HG02970 (cell line): ENCODE measurements at regions not wholly inside any gene's neighbourhood (a gene's known extent, or its start where the extent isn't known, plus 50 kb on each side); places are given as distances from the start of the nearest gene placed in this dataset.
A peak's percentile ranks its signal among the peaks of the same experiment; 100 is the strongest.
"Not testable (repeated sequence)": the region's sequence is repeated elsewhere in the genome, so short reads cannot be mapped to it uniquely, and the experiment has no call there.

Experiments
- ATAC-seq: cut with Tn5 transposase; IDR thresholded peaks from one replicate; pipeline ENCODE4 v1.9.1; 2021; ENCODE audit warnings: mild to moderate bottlenecking, moderate library complexity, moderate number of reproducible peaks; ENCODE audit not compliant: unreplicated experiment, low FRiP score

DNA sequence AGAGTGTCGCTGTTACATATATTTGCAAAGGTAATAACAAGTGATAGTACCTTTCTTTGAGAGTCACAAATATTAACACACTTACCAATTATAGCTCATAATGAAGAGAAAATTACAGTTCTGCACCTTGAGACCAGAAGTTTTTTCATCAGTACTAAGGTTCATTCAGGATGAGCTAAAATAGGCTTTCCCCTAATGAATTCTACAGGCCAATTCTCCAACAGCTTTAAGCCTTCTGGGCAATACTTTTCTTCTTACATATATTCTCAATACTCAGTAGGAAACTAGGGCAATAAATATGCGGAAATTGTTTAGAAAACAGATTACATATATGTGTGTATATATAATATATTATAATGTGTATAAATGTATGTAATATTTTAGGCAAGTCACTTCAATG is 2672.8 kb upstream of the PCDH20 start:
- no peak for ATAC-seq

DNA sequence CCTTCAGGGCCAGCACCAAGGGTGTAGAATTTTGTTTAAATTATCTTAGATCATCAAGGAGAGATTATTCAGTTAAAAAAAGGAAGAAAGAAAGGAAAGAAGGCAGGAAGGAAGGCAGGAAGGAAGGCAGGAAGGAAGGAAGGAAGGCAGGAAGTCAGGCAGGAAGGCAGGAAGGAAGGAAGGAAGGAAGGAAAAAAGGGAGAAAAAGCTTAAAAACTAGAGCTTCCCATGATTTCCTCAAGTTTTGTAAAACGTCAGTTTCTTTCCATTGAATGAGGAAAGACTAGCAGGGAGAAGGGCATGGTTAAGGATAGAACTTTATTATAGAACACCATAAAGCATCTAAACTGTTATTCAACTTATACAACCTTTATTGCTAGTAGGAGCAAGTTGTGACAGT is 2672.0 kb upstream of the PCDH20 start:
- no peak for ATAC-seq

DNA sequence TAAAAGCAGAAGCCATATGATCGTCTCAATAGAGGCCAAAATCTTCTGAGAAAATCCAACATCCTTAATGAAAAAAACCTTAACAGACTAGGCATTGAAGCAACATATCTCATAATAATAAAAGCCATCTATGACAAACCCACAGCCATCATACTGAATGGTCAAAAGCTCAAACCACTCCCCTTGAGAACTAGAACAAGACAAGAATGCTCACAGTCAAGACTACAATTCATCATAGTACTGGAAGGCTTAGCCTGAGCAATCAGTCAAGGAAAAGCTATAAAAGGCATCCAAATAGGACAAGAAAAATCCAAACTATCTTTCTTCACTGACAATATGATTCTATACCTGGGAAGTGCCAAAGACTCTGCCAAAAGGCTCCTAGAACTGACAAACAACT is 2668.2 kb upstream of the PCDH20 start:
- ATAC-seq: no peak

DNA sequence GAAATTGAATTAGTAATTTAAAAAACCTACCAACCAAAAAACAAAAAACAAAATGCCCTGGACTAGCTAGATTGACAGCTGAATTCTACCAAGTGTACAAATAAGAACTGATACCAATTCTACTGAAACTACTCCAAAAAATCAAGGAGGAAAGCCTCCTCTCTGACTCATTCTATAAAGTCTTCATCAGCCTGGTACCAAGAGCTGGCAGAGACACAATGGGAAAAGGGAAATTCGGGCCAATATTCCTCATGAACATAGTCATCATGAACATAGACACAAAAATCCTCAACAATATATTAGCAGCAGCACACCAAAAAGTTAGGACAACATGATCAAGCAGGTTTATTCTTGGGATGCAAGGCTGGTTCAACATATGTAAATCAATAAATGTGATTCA is 2667.7 kb upstream of the PCDH20 start:
- no peak for ATAC-seq

GRCh38 chr13:64078480-64078936 is 2662.9 kb upstream of the PCDH20 start:
- no peak for ATAC-seq

- ATAC-seq: no peak
These were observed 2662.4 kb upstream of the PCDH20 start for GRCh38 chr13:64078025-64078424.

DNA sequence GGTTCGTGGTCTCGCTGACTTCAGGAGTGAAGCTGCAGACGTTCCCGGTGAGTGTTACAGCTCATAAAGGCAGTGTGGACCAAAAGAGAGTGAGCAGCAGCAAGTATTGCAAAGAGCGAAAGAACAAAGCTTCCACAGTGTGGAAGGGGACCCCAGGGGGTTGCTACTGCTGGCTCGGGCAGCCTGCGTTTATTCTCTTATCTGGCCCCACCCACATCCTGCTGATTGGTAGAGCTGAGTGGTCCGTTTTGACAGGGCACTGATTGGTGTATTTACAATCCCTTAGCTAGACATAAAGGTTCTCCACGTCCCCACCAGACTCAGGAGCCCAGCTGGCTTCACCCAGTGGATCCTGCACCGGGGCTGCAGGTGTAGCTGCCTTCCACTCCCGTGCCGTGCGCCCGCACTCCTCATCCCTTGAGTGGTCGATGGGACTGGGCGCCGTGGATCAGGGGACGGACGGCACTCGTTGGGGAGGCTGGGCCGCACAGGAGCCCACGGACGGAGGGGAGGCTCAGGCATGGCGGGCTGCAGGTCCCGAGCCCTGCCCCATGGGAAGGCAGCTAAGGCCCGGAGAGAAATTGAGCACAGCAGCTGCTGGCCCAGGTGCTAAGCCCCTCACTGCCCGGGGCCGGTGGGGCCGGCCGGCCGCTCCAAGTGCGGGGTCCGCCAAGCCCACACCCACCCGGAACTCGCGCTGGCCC is 2661.6 kb upstream of the PCDH20 start:
- ATAC-seq: not testable (repeated sequence)

- ATAC-seq: peak; percentile 81
These were observed 2660.1 kb upstream of the PCDH20 start for GRCh38 chr13:64075543-64076271.

GRCh38 chr13:64074971-64075474 is 2659.4 kb upstream of the PCDH20 start:
- no peak for ATAC-seq

GRCh38 chr13:64073203-64073602 is 2657.6 kb upstream of the PCDH20 start:
- ATAC-seq: no peak

- no peak for ATAC-seq
These were observed 2655.7 kb upstream of the PCDH20 start for GRCh38 chr13:64071352-64071751.

- ATAC-seq: no peak
These were observed 2654.2 kb upstream of the PCDH20 start for GRCh38 chr13:64069892-64070291.

GRCh38 chr13:64066711-64067110 is 2651.1 kb upstream of the PCDH20 start:
- no peak for ATAC-seq

- ATAC-seq: no peak
These were observed 2646.0 kb upstream of the PCDH20 start for GRCh38 chr13:64061649-64062048.

GRCh38 chr13:64057372-64058020 is 2641.8 kb upstream of the PCDH20 start:
- ATAC-seq: no peak

GRCh38 chr13:64054321-64054720 is 2638.7 kb upstream of the PCDH20 start:
- no peak for ATAC-seq

DNA sequence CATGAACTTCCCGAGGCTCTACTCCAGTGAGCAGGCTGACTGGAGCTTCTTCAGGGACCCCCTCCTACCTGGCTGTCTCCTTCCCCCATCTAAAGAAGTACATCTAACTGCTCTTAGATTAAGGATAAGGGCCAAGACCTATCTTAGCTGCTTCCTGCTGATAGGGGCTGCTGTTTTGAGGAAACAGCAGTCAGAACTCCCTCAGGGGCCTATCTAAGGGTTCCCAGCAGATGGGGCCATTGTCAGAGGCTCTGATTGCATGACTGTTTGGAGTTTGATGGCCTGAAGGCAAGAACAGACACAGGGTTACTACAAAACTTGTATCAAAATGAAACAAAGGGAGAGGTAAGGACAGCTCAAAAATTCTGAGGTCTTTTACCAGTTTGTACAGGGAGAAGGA is 2636.9 kb upstream of the PCDH20 start:
- no peak for ATAC-seq

- no peak for ATAC-seq
These were observed 2635.6 kb upstream of the PCDH20 start for GRCh38 chr13:64051278-64051677.

DNA sequence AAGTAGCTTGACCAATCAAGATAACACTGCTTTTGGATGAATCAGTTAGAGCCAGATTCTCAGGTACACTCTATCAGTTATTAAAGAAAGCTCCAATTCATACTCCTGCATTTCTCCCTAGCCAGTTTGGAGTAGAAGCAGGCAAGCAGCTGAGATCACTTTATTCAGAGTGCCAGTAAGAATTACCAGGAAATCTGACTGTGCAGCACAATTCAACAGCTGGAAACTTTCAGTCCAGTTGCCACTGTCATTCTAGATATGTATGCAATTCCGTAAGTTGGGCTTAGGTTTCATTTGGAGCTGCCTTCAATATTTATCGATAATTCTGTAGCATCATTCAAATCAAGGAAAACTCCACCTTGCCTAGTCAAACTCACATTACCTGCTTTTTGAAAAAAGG is 2625.6 kb upstream of the PCDH20 start:
- ATAC-seq: no peak

DNA sequence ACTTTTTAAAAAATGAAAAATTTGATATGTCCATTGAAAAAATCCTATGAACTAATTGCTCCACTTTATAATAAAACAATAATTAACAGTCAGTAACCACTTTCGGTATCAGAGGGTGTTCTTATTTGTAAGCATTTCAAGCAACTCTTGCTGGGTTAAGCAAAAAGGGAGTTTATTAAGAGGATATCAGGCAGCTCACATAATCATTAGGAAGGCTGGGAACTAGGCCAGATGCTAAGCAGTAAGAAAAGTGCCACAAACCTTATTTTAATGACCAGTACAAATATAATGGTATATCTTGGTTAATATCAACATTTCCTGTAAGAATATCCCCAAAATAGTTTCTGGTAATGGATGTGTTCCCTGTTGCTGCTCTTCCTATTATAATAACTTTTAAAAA is 2618.3 kb upstream of the PCDH20 start:
- no peak for ATAC-seq

DNA sequence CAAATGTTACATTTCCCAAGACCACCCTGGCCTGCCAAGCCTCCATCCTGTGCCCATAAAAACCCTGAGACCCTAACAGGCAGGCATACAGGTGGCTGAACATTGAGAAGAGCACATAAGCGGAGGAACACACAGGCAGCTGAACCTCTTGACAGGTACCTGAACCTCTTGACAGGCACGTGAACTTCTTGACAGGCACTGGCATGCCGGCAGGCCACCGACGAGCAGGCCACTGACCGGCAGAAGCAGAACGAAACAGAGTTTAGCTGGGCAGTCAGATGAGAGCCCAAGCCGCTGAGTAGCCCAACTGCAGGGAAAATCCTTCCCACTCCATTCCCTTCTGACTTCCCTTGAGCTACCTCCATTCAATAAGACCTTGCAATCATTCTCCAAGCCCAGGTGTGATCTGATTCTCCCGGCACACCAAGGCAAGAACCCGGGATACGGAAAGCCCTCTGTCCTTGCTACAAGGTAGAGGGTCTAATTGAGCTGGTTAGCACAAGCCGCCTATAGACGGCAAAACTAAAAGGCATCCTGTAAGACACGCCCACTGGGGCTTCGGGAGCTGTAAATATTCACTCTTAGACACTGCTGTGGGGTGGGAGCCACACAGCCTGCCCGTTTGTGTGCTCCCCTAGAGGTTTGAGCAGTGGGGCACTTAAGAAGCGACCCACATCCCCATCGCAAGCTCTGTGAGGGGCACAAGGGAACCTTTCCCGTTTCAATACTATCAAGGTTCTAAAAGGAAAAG is 2613.9 kb upstream of the PCDH20 start:
- ATAC-seq: no peak
